Neutrophil (primary cell): ENCODE measurements at regions not wholly inside any gene's neighbourhood (a gene's known extent, or its start where the extent isn't known, plus 50 kb on each side); places are given as distances from the start of the nearest gene placed in this dataset.

Source experiments
- H3K27ac ChIP-seq: fragments of 200-600 bp; sonication (generic); 2 replicates; pipeline ENCODE4 v1.5.1; 2016; ENCODE audit warnings: mild to moderate bottlenecking, moderate library complexity
- H3K27me3 ChIP-seq: fragments of 200-600 bp; sonication (generic); 2 replicates; pipeline ENCODE4 v1.6.0; 2016; ENCODE audit warnings: mild to moderate bottlenecking
- H3K36me3 ChIP-seq: fragments of 200-600 bp; sonication (generic); 2 replicates; pipeline ENCODE4 v1.5.1; 2017
- H3K4me1 ChIP-seq, 2 experiments: fragments of 200-600 bp in 1 of 2; sonication (generic) in 1 of 2; 1 replicate in 1 of 2; 2 replicates in 1 of 2; pipeline versions ENCODE4 v1.5.1 to v1.6.1; 2013 to 2016; ENCODE audit warnings: low read depth in 1 of 2, low read length in 1 of 2, mild to moderate bottlenecking in 1 of 2, moderate library complexity in 1 of 2; ENCODE audit not compliant: control insufficient read depth in 1 of 2, insufficient read depth in 1 of 2
- H3K4me3 ChIP-seq, 2 experiments: fragments of 200-600 bp in 1 of 2; sonication (generic) in 1 of 2; 1 replicate in 1 of 2; 2 replicates in 1 of 2; pipeline ENCODE4 v1.5.1; 2013 to 2016; ENCODE audit warnings: low read depth in 1 of 2, low read length in 1 of 2, mild to moderate bottlenecking in 1 of 2, moderate library complexity in 1 of 2
- H3K9me3 ChIP-seq: fragments of 200-600 bp; sonication (generic); 2 replicates; pipeline ENCODE4 v1.5.1; 2016
- CTCF ChIP-seq: fragments of 200-600 bp; sonication (generic); IDR thresholded peaks from 2 replicates; pipeline ENCODE4 v1.5.1; 2016; ENCODE audit warnings: antibody characterized with exemption

- TF ChIP-seq CTCF = no peak
- Histone ChIP-seq H3K4me1 (no peaks in the 10 kb centered on the region), H3K27me3 (no peaks in the 10 kb centered on the region), H3K4me3 (no peak overlapping the region), H3K36me3 (no peaks in the 10 kb centered on the region), H3K9me3 (no peaks in the 10 kb centered on the region), H3K27ac (no peak overlapping the region)
These were observed 1353.9 kb upstream of the MAP3K7 start for GRCh38 chr6:91940801-91941200.

GRCh38 chr6:91926827-91927226 is 1340.0 kb upstream of the MAP3K7 start:
- no peaks in the 10 kb centered on the region for H3K27me3 ChIP-seq
- H3K27ac ChIP-seq = no peak overlapping the region

GRCh38 chr6:91926361-91926760 is 1339.5 kb upstream of the MAP3K7 start:
- H3K4me1 ChIP-seq = no peaks in the 10 kb centered on the region
- no peak overlapping the region for H3K27ac ChIP-seq
- no peak overlapping the region for H3K4me3 ChIP-seq
- no peaks in the 10 kb centered on the region for H3K36me3 ChIP-seq
- H3K27me3 ChIP-seq = no peaks in the 10 kb centered on the region
- no peaks in the 10 kb centered on the region for H3K9me3 ChIP-seq
- TF ChIP-seq CTCF = no peak

More at GRCh38 chr6:91926827-91927226, 1340.0 kb upstream of the MAP3K7 start:
- H3K4me3 ChIP-seq = no peak overlapping the region
- TF ChIP-seq CTCF = no peak
- H3K4me1 ChIP-seq = no peaks in the 10 kb centered on the region
- H3K36me3 ChIP-seq = no peaks in the 10 kb centered on the region
- no peaks in the 10 kb centered on the region for H3K9me3 ChIP-seq

GRCh38 chr6:91911945-91912344 is 1325.1 kb upstream of the MAP3K7 start:
- Histone ChIP-seq H3K27ac (no peak overlapping the region), H3K9me3 (peaks cover 3% of the 10 kb centered on the region), H3K4me3 (no peak overlapping the region), H3K27me3 (no peaks in the 10 kb centered on the region), H3K36me3 (no peaks in the 10 kb centered on the region), H3K4me1 (no peaks in the 10 kb centered on the region)
- TF ChIP-seq CTCF = no peak

- Histone ChIP-seq H3K4me1 (no peaks in the 10 kb centered on the region), H3K36me3 (no peaks in the 10 kb centered on the region), H3K9me3 (no peaks in the 10 kb centered on the region), H3K4me3 (no peak overlapping the region), H3K27me3 (no peaks in the 10 kb centered on the region), H3K27ac (no peak overlapping the region)
- TF ChIP-seq CTCF = no peak
These were observed 1317.8 kb upstream of the MAP3K7 start for GRCh38 chr6:91904586-91905164.
